Progenitor cell of endocrine pancreas (in vitro differentiated cells): ENCODE measurements at regions not wholly inside any gene's neighbourhood (a gene's known extent, or its start where the extent isn't known, plus 50 kb on each side); places are given as distances from the start of the nearest gene placed in this dataset.
"Not testable (repeated sequence)": the region's sequence is repeated elsewhere in the genome, so short reads cannot be mapped to it uniquely, and the experiment has no call there.

Experiments
- DNase-seq: peaks from one replicate; pipeline ENCODE4 v3.0.0; 2021; ENCODE audit warnings: low spot score; ENCODE audit not compliant: unreplicated experiment
- H3K27ac Mint-ChIP-seq: 2 replicates; pipeline ENCODE4 v1.8.0; 2021; ENCODE audit warnings: mild to moderate bottlenecking, moderate library complexity, mixed read lengths
- H3K27me3 Mint-ChIP-seq: 2 replicates; pipeline ENCODE4 v1.8.0; 2021; ENCODE audit warnings: mixed read lengths
- H3K36me3 Mint-ChIP-seq: 2 replicates; pipeline ENCODE4 v1.8.0; 2022; ENCODE audit warnings: mixed read lengths; ENCODE audit not compliant: insufficient read depth
- H3K4me1 Mint-ChIP-seq: 2 replicates; pipeline ENCODE4 v1.8.0; 2021; ENCODE audit warnings: low read depth, mixed read lengths
- H3K4me3 Mint-ChIP-seq: 2 replicates; pipeline ENCODE4 v1.8.0; 2021; ENCODE audit warnings: low read depth, mild to moderate bottlenecking, moderate library complexity, mixed read lengths
- H3K9me3 Mint-ChIP-seq: 2 replicates; pipeline ENCODE4 v1.8.0; 2021; ENCODE audit warnings: low read depth, mixed read lengths
- CTCF ChIP-seq: fragments of 200-600 bp; sonication (generic); IDR thresholded peaks from one replicate; pipeline ENCODE4 v1.5.0; 2021; ENCODE audit warnings: antibody characterized with exemption, mild to moderate bottlenecking; ENCODE audit not compliant: unreplicated experiment

GRCh38 chr21:20169812-20170576 lies 828.2 kb upstream of the NCAM2 start:
- H3K9me3 Mint-ChIP-seq, result no peaks in the 10 kb centered on the region
- H3K4me1 Mint-ChIP-seq, result peaks cover 8% of the 10 kb centered on the region
- no peak overlapping the region for H3K27ac Mint-ChIP-seq
- H3K36me3 Mint-ChIP-seq, result no peaks in the 10 kb centered on the region
- no peak for DNase-seq
- H3K4me3 Mint-ChIP-seq, result no peak overlapping the region
- H3K27me3 Mint-ChIP-seq, result no peaks in the 10 kb centered on the region
- TF ChIP-seq CTCF, result no peak

GRCh38 chr21:20186186-20186585 lies 812.0 kb upstream of the NCAM2 start:
- DNase-seq, result no peak
- Mint-ChIP-seq H3K4me3 (no peak overlapping the region), H3K9me3 (peaks cover 8% of the 10 kb centered on the region), H3K4me1 (no peaks in the 10 kb centered on the region), H3K27me3 (no peaks in the 10 kb centered on the region), H3K36me3 (peaks cover 2% of the 10 kb centered on the region), H3K27ac (no peak overlapping the region)
- TF ChIP-seq CTCF, result no peak

GRCh38 chr21:20187028-20187427 lies 811.2 kb upstream of the NCAM2 start:
- Mint-ChIP-seq H3K4me3 (no peak overlapping the region), H3K27ac (no peak overlapping the region), H3K4me1 (no peaks in the 10 kb centered on the region), H3K9me3 (peaks cover 8% of the 10 kb centered on the region), H3K36me3 (peaks cover 2% of the 10 kb centered on the region), H3K27me3 (no peaks in the 10 kb centered on the region)
- no peak for DNase-seq
- no peak for TF ChIP-seq CTCF

- DNase-seq, H3K27ac Mint-ChIP-seq, H3K4me3 Mint-ChIP-seq, H3K36me3 Mint-ChIP-seq, H3K9me3 Mint-ChIP-seq, H3K27me3 Mint-ChIP-seq, H3K4me1 Mint-ChIP-seq: not testable (repeated sequence)
Observed at GRCh38 chr21:20201323-20201722, 796.9 kb upstream of the NCAM2 start.

GRCh38 chr21:20207335-20207734 lies 790.9 kb upstream of the NCAM2 start:
- no peaks in the 10 kb centered on the region for H3K4me1 Mint-ChIP-seq
- no peak for TF ChIP-seq CTCF
- H3K9me3 Mint-ChIP-seq, result peaks cover 3% of the 10 kb centered on the region
- H3K27me3 Mint-ChIP-seq, result no peaks in the 10 kb centered on the region
- no peaks in the 10 kb centered on the region for H3K36me3 Mint-ChIP-seq
- no peak overlapping the region for H3K4me3 Mint-ChIP-seq
- no peak for DNase-seq
- no peak overlapping the region for H3K27ac Mint-ChIP-seq

GRCh38 chr21:20215959-20216358 lies 782.2 kb upstream of the NCAM2 start:
- no peak overlapping the region for H3K4me3 Mint-ChIP-seq

More at GRCh38 chr21:20215959-20216358, 782.2 kb upstream of the NCAM2 start:
- H3K27ac Mint-ChIP-seq, result no peak overlapping the region
- H3K4me1 Mint-ChIP-seq, result no peaks in the 10 kb centered on the region
- no peaks in the 10 kb centered on the region for H3K36me3 Mint-ChIP-seq
- no peaks in the 10 kb centered on the region for H3K9me3 Mint-ChIP-seq
- H3K27me3 Mint-ChIP-seq, result no peaks in the 10 kb centered on the region
- no peak for TF ChIP-seq CTCF
- DNase-seq, result no peak
